PFSK-1 (cell line): ENCODE measurements at regions not wholly inside any gene's neighbourhood (a gene's known extent, or its start where the extent isn't known, plus 50 kb on each side); places are given as distances from the start of the nearest gene placed in this dataset.

Source experiments
- POLR2AphosphoS5 ChIP-seq: IDR thresholded peaks from 2 replicates; pipeline ENCODE4 v1.6.1; 2012; ENCODE audit warnings: low read depth, mild to moderate bottlenecking, control low read depth, low read length, moderate library complexity
- REST ChIP-seq, 2 experiments: IDR thresholded peaks; 2 replicates each; pipeline versions ENCODE4 v1.6.1 to v1.8.0; 2011 to 2012; ENCODE audit warnings: low read depth in 2 of 2, low read length in 2 of 2, control low read depth in 1 of 2, inconsistent platforms in 1 of 2, mild to moderate bottlenecking in 1 of 2, moderate library complexity in 1 of 2; ENCODE audit not compliant: insufficient read depth in 1 of 2
- TAF1 ChIP-seq: IDR thresholded peaks from 2 replicates; pipeline ENCODE4 v1.6.1; 2012; ENCODE audit warnings: low read length, control low read depth, borderline replicate concordance; ENCODE audit not compliant: insufficient read depth

GRCh38 chr6:137816133-137816579 lies 50.9 kb upstream of the TNFAIP3 start:
- TF ChIP-seq REST (IDR thresholded peaks at IDR 0.05; ENCODE audit: insufficient read depth in 1 of 2, low read depth in 2 of 2, low read length in 2 of 2) (no peak), TAF1 (no peak), POLR2AphosphoS5 (no peak)
